ENCODE measurements at regions not wholly inside any gene's neighbourhood (a gene's known extent, or its start where the extent isn't known, plus 50 kb on each side); places are given as distances from the start of the nearest gene placed in this dataset.

DNA sequence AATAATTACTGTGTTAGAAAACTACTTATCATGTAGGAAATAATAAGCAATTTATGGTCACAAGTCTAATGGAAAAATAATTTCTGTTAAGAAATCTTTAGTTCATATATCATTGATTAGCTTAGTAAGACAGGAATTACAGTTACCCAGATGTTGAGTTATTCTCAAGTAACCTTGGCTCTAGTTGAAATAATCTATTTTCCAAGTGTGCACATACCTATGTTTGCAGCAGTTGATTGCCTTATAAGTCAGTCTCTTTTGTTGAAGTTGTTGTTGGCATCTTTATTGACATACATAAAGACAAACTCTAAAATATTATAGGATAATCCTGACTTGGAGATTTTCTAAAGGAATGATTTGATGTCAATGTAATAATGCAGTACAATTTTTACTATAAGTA, 511.4 kb upstream of the KLF12 start:
- DNase-seq = no peak

DNA sequence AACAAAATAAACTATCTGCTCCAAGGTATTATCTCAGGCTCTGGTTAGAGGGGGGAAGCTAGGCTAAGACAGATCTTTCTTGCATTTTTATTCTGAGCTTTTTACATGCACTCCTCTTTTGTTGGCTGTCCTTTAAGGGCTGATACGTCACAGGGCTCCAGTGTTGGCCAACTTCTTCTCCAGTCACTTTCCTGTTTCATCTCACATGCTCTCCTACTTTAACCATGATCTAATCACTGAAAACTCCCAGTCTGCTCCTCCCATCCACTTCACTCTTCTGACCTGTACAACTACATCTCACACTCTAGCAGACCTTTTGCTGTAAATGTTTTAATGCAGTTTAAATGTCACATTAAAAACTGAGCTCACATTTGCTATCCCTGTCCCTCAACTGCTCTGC, 510.0 kb upstream of the KLF12 start:
- no peak for DNase-seq

DNA sequence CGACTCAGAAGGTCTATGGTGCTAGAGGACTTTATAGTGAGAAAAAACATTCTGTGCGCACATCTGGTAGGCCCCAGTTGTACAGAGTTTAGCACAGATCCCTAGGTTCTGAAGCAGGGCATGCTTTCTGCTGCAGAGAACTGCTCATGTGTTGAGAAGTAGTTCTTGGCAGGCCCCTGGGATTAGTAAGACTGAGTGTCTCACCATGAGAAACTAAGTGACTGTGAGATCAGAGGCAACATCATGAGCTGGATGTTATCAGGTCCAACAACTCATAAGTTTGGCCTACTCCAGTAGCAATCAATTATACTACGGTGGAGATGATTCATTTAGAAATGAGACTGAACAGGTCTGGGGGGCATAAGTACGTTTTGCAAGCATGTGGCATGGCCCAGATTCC, 507.4 kb upstream of the KLF12 start:
- DNase-seq = no peak

DNA sequence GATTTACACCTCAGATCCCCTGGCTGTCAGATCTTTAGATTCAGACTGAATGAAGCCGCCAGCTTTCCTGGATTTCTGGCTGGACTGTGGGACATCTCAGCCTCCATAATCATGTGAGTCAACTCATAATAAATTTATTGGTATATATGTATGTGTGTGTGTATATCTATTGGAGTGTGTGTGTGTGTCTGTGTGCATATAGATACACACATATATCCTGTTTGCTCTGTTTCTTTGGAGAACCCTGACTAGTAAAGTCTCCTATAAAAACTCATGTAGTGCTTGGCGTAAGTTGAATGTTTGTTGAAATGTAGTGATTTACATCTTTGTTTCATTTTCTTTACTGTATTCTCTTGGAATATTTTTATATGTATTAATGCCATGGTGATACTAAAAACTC, 499.5 kb upstream of the KLF12 start:
- DNase-seq = no peak

DNA sequence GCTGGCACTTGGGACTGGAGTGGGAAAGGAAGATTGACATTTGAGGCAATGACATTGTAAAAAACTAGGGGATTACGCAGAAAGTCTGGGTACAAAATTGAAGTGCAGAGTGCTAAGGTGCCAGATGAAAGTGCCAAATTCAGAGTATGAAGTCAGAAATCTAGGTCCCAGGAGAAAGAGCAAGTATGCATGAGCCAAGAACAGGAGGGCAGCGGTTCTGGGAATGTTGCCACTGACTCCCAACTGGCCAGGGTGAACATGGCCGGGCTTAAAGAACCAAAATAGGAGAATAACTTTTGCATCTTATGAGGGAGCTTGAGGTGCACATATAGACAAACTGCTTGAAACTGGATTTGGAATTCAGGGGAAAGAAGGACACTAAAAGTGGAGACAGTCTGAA, 495.8 kb upstream of the KLF12 start:
- no peak for DNase-seq

DNA sequence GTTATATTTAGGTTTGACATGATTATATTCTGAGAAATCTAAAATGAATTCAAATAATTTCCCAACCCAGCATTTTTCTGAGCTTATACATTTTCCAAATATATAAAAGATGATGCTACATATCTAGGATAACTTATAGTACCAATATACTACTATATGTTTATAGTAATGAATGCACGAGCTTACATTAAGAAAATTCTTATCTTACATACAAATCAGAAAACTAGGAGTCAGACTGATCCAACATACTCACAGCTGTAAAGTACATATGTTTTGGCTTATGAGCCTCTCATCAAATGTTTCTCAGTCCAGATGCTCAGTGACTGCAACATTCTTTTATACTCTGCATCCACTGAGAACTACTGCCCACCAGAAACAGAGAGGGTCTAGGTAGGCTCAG, 491.3 kb upstream of the KLF12 start:
- DNase-seq = no peak

DNA sequence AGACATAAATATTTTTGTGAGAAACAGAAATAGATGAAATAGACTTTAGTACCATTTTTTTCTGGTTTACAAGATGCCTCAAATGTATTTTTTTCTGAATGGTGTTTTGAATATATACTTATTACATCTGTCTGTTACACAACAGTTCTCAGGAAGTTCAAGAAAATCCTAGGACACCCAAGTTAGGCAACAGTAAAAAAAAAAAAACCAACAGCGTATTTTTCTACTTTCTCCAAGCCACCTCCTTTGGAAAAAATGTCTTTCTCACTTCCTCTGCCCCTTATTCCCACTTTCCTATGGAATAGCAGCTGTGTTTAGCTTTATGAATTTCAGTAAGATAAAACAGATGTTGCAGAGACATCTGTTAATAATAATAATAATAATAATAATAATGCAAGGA, 489.6 kb upstream of the KLF12 start:
- no peak for DNase-seq

DNA sequence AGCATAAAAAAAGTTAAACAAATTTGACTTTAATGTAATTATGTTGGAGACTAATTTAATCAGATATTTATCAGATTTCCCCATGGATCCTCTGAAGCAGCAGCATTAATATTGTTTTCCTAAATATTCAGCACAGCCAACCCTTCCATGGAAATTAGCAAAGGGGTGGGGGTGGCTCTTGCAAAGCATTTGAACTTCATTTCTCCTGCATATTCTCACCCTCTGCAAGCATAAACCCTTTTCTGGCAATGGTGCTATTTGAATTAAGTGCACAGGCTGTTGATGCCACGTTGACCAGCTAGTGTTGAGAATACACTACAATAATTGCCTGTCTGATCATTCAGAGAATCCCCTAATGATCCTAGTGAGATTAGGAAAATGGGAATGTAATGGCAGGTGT, 488.1 kb upstream of the KLF12 start:
- no peak for DNase-seq

DNA sequence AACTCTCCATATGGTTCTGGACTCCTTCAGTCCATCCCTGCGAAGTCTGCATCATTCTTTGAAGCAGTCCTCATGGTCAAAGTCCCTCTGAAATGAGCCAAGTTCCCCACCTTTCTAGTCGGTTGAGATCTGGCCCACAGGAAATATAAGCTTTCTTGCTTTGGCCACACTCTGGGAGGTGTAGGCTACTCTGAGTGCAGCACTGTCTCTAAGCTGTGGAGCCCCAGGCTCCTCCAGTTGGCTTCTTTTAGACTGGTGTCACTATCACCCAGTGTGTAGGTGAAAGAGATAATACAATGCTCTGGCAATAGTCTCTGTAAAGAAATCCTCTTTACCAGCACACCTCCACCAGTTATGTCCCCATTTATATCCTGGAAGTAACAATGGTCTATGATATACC, 486.5 kb upstream of the KLF12 start:
- no peak for DNase-seq

DNA sequence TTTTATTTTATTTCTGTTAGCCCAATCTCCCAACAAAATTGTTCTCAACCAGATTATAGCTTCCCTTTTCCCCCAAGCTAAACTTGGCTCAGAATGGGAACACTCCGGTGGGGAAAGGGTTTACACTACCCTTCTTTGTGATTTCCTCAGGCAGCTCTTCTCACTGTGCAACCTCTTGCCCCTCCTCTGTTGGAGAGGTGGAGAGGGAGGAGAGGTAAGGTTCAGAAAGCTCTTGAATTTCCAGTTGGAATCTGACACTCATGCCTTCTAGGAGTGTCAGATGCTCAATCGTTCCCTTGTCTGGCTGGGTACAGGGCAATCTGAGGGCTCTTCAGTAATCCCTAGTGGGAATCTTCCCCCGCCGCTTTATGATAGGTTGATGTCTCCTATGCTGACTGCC, 486.1 kb upstream of the KLF12 start:
- no peak for DNase-seq

DNA sequence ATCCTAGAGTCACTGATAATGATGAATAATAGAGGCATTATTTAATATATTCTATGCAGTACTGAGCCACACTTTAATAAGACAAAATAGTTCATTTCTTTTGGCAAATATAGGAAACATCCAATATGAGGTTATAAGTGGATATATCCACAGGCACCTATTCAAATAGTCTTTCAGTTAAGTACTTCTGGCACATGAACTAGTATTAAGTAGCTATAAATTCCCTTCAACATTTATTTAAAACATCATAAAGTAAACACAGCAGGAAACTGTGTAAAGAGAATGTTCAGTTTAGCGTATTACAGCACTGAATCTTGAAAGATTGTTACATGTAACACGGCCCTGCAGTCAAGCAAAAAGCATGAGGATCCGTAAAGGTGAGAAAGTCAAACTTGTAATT, 463.3 kb upstream of the KLF12 start:
- no peak for DNase-seq

DNA sequence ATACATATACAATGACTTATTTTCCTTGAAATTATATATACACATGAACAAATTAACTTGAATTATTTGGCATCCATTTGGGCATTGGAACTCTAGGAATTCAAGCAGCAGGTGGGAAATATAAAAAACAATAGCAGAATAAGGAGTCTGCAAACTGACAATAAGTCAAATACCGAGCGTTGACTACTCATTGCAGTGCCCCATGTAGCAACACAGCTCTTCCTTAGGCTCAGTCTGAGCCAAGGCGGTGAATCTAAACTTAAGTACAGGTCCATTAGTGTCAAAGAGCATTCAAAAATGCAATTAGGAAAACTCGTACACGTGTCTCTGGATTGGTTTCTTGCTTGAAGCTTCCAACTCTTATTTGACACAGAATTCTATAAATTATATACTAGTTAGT, 462.5 kb upstream of the KLF12 start:
- no peak for DNase-seq

DNA sequence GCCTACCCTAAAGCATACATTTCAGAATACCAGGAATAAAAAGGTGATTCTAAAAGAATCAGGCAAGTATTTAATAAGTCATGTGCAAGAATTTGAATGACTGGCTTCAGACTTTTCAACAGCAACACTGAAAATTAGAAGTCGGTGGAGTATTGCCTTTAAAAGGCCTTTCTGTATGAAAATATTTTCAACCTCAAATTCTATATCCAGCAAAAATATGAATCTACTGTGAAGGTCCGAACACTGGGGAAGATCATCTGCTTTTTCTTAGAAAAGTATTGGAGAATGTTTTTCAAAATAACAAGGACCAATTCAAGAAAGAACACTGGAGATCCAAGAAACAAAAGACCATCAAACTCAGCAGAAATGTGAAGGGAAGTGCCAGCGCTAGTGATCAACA, 459.5 kb upstream of the KLF12 start:
- DNase-seq = no peak

DNA sequence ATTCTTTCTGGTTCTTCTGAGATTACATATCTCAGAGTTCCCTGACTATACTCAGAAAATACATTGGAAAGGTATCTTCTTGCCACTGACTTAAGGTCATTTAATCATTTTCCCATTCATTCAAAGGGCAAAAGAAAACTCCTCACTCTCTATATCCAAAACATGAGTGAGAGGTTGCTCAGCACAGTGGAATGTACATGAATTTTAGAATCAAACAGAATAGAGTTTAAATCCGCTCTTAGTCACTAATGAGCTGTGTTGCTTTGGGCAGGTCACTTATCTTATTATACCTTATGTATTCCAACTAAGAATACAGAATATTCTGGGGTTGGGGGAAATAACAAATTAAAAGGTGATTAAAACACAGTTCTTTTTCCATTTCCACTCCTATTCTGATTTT, 452.6 kb upstream of the KLF12 start:
- DNase-seq = no peak

DNA sequence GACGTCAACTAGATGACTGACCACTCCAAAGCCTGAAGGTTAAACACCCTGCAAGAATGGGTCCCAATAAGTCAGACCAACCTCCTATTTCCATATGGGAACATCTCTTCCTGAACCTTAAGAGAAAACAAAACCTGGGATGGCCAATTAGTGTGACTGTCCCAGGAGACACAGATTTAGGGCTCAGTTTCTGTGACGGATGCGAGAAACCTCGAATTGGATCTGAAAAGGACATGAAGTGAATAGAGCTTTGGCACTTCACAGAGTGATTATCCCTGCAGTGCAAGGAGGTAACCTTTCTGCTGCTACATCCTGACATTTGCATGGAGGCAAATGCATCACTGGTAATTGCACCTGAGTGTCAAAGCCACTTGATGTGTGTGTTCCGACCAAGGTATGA, 442.2 kb upstream of the KLF12 start:
- no peak for DNase-seq

DNA sequence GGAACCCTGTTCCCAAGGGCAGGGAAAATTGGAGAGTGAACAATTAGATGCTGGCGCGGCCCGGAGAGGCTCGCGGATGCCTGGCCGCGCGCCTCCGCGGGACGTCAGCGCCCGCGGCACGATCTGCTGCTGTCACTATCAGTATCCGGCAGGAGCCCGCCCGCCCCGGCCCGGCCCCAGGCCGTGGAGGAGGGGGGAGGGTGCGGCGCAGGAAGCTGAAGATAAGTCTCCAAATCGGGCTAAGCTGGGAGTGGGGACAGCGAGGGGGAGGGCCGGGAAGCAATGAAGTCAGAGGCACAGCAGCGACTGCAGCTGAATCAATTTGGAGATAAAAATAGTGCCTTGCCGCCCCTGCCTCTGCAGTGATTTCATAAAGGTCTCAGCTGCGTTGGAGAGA, 441.5 kb upstream of the KLF12 start:
- peak; percentile 42 for DNase-seq

DNA sequence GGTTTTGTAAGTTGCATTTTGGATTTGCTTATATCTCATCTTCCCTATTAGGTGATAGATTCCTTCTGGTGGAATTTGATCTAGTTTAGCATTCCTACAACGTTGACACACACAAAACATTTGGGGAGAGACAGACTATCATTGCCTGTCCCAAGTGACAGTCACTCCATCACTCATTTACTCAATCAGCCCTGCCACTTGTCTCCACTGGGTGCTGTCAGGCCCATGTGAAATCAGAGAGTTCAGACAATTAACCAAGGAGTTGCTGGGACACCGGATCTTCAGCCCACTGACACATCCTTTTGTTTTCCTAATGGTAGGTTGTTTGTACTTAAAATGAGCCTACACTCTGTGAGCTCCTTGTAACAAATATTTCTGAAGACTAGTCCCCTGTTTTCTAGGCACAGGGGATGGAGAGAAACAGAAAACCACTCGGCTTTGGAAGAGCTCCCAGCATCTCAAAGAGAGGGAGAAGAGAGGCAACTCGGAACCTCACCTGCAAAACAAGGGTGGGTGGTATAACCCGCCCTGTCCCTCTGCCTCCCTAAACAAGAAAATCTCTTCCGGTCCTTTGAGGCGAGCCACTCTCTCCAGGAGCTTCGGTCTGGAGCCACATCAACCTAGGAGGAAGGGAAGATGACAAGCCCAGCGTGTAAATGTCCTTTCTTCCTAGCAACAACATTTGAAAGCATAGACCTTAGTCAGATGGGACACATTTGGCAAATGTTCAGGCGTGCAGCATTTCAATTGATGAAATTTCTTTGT, 440.9 kb upstream of the KLF12 start:
- DNase-seq = no peak

DNA sequence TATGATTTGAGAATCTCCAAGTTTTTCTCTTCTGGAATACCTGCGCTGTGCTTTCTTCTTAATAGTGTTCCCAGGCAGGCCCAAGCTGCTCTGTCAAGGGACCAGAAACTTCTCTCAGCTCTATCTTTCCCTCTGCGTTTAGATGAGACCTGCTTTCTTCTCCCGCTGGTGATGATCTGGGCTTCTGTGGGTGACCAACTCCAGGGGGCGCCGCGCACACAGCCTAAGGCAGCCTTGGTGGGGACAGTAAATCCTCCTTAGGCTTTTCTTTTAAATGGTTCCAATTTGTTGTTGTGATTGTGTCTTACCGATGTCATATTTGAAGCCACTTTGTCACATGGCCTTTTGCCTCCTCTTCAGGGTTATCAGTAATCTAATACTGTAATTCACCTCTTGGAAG, 439.4 kb upstream of the KLF12 start:
- no peak for DNase-seq

DNA sequence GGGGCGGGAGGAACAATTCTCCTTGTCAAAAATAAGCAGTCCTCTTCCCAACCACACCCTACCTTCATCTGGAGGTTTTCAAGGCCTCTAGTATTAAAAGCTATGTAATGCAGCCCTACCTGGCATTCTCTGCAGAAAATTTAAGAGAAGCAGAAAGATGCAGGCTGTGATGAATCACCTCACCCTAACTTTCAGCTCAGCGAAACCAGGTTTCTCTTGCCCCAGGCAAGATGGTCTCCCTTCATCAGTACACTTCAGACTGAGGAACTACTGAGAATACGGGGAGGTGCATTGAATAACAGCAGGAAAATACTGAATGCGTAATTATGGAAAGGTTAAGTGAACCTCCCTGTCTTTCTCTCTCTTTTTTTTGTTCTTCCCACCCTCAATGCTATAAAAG, 437.6 kb upstream of the KLF12 start:
- no peak for DNase-seq

DNA sequence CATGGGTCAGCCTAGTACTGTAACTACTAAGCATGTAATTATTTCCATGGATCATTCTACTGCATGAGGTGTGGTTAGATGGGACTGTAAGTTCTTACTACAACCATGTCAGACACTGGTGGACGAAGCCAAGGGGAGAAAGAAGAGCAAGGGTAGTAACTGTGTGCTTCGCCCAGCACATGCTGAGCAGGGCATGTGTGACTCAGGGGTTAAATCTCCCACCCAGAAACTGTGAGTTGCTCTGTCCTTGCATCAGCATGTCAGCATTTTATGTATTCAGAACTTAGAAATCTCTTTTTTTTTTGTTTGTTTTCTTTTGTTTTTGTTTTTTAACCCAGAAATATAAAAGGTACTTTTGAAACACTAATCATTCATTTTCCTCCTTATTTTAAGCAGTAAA, 436.6 kb upstream of the KLF12 start:
- DNase-seq = no peak

DNA sequence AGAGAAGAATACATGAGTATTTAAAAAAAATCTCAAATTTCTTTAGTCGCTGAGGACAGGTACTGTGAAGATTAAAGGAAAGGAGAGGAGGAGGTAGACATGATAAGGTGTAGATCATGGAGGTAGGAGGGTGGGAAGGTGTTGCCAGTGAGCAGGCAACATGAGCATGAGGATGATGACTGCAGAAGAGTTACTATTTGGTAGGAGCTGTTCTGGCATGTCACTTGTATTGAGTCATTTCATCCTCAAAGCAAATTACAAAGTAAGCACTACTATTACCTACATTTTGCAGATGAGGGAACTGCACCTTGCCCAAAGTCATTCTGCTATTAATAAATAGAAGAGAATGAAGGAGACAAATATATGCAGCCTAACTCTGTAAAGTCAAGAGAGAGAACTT, 435.8 kb upstream of the KLF12 start:
- no peak for DNase-seq

DNA sequence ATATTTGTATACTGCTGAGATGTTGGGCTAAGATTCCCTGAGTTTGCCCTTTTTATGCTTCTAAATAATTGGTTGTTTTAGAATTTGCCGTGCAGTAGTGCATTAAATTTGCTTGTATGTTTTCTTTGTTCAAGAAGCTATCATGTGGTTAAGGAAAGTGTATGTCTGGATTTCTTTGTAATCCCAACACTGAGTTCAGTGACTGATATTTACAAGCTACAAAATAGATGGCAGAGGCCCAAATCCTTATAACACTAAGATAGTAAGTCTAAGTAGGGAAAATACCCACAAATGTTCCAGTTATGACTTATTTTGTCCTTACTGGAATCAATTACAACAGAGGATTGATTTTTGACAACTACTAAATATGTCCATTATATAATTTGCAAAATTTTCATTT, 435.0 kb upstream of the KLF12 start:
- no peak for DNase-seq

DNA sequence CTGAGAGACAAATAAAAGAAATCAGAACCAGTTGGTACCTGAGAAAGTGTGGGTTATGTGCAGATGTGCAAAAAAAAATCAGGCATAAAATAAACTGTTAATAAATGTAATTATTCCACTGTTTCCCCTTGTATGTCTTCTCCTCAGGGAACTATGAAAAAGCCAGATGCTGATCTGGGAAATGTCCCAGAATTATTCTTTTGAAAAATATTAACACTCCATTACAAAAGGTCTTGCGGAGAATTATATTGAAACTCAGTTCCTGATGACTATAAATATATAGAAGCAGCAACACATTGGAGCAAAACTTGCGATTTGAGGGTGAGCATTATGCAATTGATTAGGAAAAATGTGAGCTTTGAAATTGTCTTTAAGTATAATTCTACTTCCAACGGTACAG, 433.3 kb upstream of the KLF12 start:
- DNase-seq = no peak

DNA sequence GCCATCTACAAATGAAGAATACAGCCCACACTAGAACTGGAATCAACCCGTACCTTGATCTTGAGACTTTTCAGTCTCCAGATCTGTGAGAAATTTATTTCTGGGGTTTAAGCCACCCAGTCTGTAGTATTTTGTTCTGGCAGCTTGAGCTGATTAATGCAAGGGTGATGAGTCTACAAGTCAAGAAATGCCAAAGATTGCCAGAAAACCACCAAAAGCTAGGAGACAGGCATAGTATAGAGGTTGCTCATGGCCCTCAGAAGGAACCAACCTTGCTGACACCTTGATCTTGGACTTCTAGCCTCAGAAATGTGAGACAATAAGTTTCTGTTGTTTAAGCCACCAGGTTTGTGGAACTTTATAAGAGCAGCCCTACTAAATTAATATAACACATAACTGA, 428.2 kb upstream of the KLF12 start:
- no peak for DNase-seq

DNA sequence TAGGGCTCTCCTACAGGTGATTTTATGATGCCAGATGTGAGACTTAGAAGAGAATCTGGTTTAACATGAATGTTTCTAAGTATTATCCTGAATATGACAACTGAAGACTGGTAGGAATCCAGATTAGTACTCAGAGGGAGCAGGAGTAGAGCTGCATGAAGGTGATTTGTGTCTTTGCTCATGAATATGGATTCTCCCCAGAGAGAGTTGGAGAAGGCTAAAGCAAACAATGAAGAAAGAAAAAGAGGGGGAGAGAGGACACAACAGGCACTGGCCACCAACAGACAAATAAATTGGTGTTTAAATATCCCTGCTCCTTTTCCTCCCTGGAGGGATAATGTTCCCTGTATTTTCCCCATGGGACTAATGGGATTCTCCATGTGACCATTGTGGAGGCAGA, 427.0 kb upstream of the KLF12 start:
- no peak for DNase-seq

DNA sequence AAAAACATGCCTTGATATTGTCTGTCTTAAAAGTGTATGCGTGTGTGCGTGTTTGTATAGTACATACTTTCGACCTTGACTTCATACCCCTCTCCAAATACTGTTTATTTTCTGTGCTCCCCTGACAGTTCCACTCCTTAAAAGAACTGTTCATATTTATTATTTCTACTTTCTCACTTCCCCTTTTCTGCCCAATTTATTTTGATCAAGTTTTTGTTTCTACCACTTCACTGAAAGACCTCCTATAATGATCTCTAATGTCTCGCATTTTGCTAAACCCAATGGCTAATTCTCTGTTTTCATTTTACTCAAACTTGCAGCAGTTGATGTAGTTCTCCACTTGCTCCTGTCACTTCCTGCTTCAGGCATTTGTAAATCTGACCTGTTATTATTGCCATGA, 426.1 kb upstream of the KLF12 start:
- DNase-seq = no peak
